HepG2 (cell line): ENCODE measurements at regions not wholly inside any gene's neighbourhood (a gene's known extent, or its start where the extent isn't known, plus 50 kb on each side); places are given as distances from the start of the nearest gene placed in this dataset.
"Not testable (repeated sequence)": the region's sequence is repeated elsewhere in the genome, so short reads cannot be mapped to it uniquely, and the experiment has no call there.

Experiments used
- ATAC-seq: fragments of 200-7000 bp; cut with Tn5 transposase; 3 replicates; pipeline ENCODE4 v1.9.1; 2020; ENCODE audit warnings: mild to moderate bottlenecking, moderate library complexity
- BruUV-seq: library from RNA; stranded (reverse); fragments of 400-500 nt; replicated peaks from 2 replicates; lab custom pipeline; 2021; lab: Mats Ljungman, UMichigan
- CTCF ChIA-PET: fragments of 300-600 bp; formaldehyde crosslinking; extraction: SDS; loops from one replicate; lab custom pipeline; 2021; ENCODE audit warnings: low total read pairs, inconsistent platforms, low intra/inter-chr PET ratio; lab: Yijun Ruan, JAX
- POLR2A ChIA-PET: fragments of 350-600 bp; sonication (Branson Sonifier 250); formaldehyde crosslinking; loops from one replicate; lab custom pipeline; 2020; ENCODE audit warnings: antibody characterized with exemption, inconsistent platforms; lab: Yijun Ruan, JAX
- DNase-seq: peaks from one replicate; pipeline ENCODE4 v3.0.0-alpha.2; 2015; ENCODE audit warnings: low spot score
- FAIRE-seq: peaks from 3 replicates; lab custom pipeline; 2011; peaks lifted over from hg19 to GRCh38; lab: Jason Lieb, UNC
- H2AFZ ChIP-seq: one replicate; pipeline ENCODE4 v1.6.1; 2011; ENCODE audit warnings: low read length, inconsistent platforms
- H3K27ac ChIP-seq: fragments of 300-600 bp; 3 replicates; pipeline ENCODE4 v1.8.0; 2011; ENCODE audit warnings: mixed run types, mild to moderate bottlenecking, mixed read lengths, low read length, inconsistent platforms; ENCODE audit not compliant: insufficient read depth; ENCODE audit errors: extremely low read length
- H3K27me3 ChIP-seq, 2 experiments: fragments of 200-600 bp in 1 of 2; 2 replicates in 1 of 2; 3 replicates in 1 of 2; pipeline versions ENCODE4 v1.6.0 to v1.8.0; 2011; ENCODE audit warnings: low read length in 2 of 2, mild to moderate bottlenecking in 2 of 2, moderate library complexity in 2 of 2, inconsistent platforms in 1 of 2; ENCODE audit not compliant: insufficient read depth in 2 of 2, control insufficient read depth in 1 of 2
- H3K36me3 ChIP-seq, 2 experiments: fragments of 200-600 bp in 1 of 2; replicated peaks in 1 of 2; 2 replicates in 1 of 2; 3 replicates in 1 of 2; pipeline versions ENCODE4 v1.5.1 to v1.8.0; 2011; ENCODE audit warnings: low read length in 2 of 2, inconsistent platforms in 1 of 2; ENCODE audit not compliant: insufficient read depth in 2 of 2, control insufficient read depth in 1 of 2
- H3K4me1 ChIP-seq: 2 replicates; pipeline ENCODE4 v1.5.1; 2012; ENCODE audit warnings: low read length, inconsistent platforms; ENCODE audit not compliant: insufficient read depth
- H3K4me2 ChIP-seq: 2 replicates; pipeline ENCODE4 v1.6.0; 2011; ENCODE audit warnings: low read depth, low read length, inconsistent platforms
- H3K4me3 ChIP-seq, 3 experiments: fragments of 200-600 bp in 1 of 3; sonication (generic), shearing (Covaris generic) in 1 of 3; replicated peaks in 1 of 3; 2 replicates each; pipeline ENCODE4 v1.5.1; 2011 to 2016; ENCODE audit warnings: low read length in 3 of 3, inconsistent platforms in 2 of 3, low read depth in 2 of 3, mild to moderate bottlenecking in 2 of 3, control low read depth in 1 of 3, mixed read lengths in 1 of 3; ENCODE audit not compliant: insufficient read depth in 1 of 3
- H3K79me2 ChIP-seq: one replicate; pipeline ENCODE4 v1.6.1; 2011; ENCODE audit warnings: low read length, inconsistent platforms; ENCODE audit not compliant: insufficient read depth
- H3K9ac ChIP-seq: 2 replicates; pipeline ENCODE4 v1.6.0; 2011; ENCODE audit warnings: mild to moderate bottlenecking, low read depth, low read length, inconsistent platforms; ENCODE audit not compliant: insufficient read depth
- H3K9me3 ChIP-seq: 2 replicates; pipeline ENCODE4 v1.5.1; 2012; ENCODE audit warnings: mild to moderate bottlenecking, low read length
- H4K20me1 ChIP-seq: 2 replicates; pipeline ENCODE4 v1.6.0; 2011; ENCODE audit warnings: inconsistent platforms, mild to moderate bottlenecking, low read length, moderate library complexity; ENCODE audit not compliant: insufficient read depth
- WGBS: methylation state at CpG from one replicate; pipeline ENCODE4 v1.1.6; 2017; ENCODE audit warnings: low lambda C conversion rate; 5-methylcytosine and 5-hydroxymethylcytosine counted together
- in situ Hi-C: cut with HindIII; loops from 2 replicates; pipeline ENCODE4 v1.10.0; 2017; ENCODE audit warnings: low pct_unique_long_range_greater_than_20kb; ENCODE audit not compliant: extremely low pct_ligation_motif_present
- intact Hi-C: fragments of 100-400 bp; cut with micrococcal nuclease; formaldehyde crosslinking; loops from one replicate; pipeline ENCODE4 v1.10.0; 2022; ENCODE audit not compliant: unreplicated experiment

GRCh38 chr9:39496248-39496647, 140.8 kb downstream of the SPATA31A1 start:
- H4K20me1 ChIP-seq, ATAC-seq, H2AFZ ChIP-seq, H3K79me2 ChIP-seq, FAIRE-seq, H3K36me3 ChIP-seq, H3K27me3 ChIP-seq, H3K4me1 ChIP-seq, H3K9ac ChIP-seq, H3K9me3 ChIP-seq, intact Hi-C loops, H3K4me3 ChIP-seq, BruUV-seq, DNase-seq, POLR2A ChIA-PET, in situ Hi-C loops, CTCF ChIA-PET, H3K4me2 ChIP-seq, H3K27ac ChIP-seq: not testable (repeated sequence)
- 19% methylated on average over 3 of the region's 4 CpGs for WGBS

- FAIRE-seq, H3K27ac ChIP-seq, H3K4me3 ChIP-seq, BruUV-seq, ATAC-seq, in situ Hi-C loops, H4K20me1 ChIP-seq, H3K36me3 ChIP-seq, H3K79me2 ChIP-seq, H3K9me3 ChIP-seq, H3K27me3 ChIP-seq, H3K9ac ChIP-seq, H2AFZ ChIP-seq, H3K4me1 ChIP-seq, intact Hi-C loops, H3K4me2 ChIP-seq, POLR2A ChIA-PET, CTCF ChIA-PET, DNase-seq: not testable (repeated sequence)
- WGBS: no CpG with 5 or more reads among the region's 4 CpGs
Measured at GRCh38 chr9:39503178-39503577, 147.7 kb downstream of the SPATA31A1 start.

- H3K27ac ChIP-seq, H3K9ac ChIP-seq, DNase-seq, H2AFZ ChIP-seq, in situ Hi-C loops, H3K27me3 ChIP-seq, H3K4me2 ChIP-seq, FAIRE-seq, H4K20me1 ChIP-seq, ATAC-seq, H3K79me2 ChIP-seq, BruUV-seq, intact Hi-C loops, H3K4me3 ChIP-seq, H3K9me3 ChIP-seq, CTCF ChIA-PET, H3K36me3 ChIP-seq, POLR2A ChIA-PET, H3K4me1 ChIP-seq: not testable (repeated sequence)
- 5% methylated on average over 3 of the region's 9 CpGs for WGBS
Measured at GRCh38 chr9:39527387-39528029, 172.0 kb downstream of the SPATA31A1 start.

- DNase-seq, H3K36me3 ChIP-seq, H3K79me2 ChIP-seq, CTCF ChIA-PET, H3K27me3 ChIP-seq, POLR2A ChIA-PET, FAIRE-seq, H3K4me1 ChIP-seq, ATAC-seq, in situ Hi-C loops, BruUV-seq, H3K9me3 ChIP-seq, H2AFZ ChIP-seq, H3K9ac ChIP-seq, intact Hi-C loops, H3K27ac ChIP-seq, H4K20me1 ChIP-seq, H3K4me2 ChIP-seq, H3K4me3 ChIP-seq: not testable (repeated sequence)
- WGBS: 27% methylated on average over 5 of the region's 6 CpGs
Measured at GRCh38 chr9:39532597-39532996, 177.1 kb downstream of the SPATA31A1 start.
